Frontal cortex (tissue), 3 donors: ENCODE measurements at regions not wholly inside any gene's neighbourhood (a gene's known extent, or its start where the extent isn't known, plus 50 kb on each side); places are given as distances from the start of the nearest gene placed in this dataset.
"Not testable (repeated sequence)": the region's sequence is repeated elsewhere in the genome, so short reads cannot be mapped to it uniquely, and the experiment has no call there.

Experiments used
- DNase-seq, 2 donors: peaks; one replicate each; pipeline ENCODE4 v3.0.0; 2012; ENCODE audit warnings: low spot score in 2 of 2
- FAIRE-seq: peaks from 2 replicates; lab custom pipeline; 2012; peaks lifted over from hg19 to GRCh38; lab: Jason Lieb, UNC
- donor health status: control.
- donor health status: control.
- donor health status: control.

GRCh38 chr9:78172610-78173009 lies 63.3 kb upstream of the CEP78 start:
- DNase-seq, FAIRE-seq: not testable (repeated sequence)

GRCh38 chr9:78171651-78172050 lies 64.2 kb upstream of the CEP78 start:
- DNase-seq (no peak), FAIRE-seq (no peak)

- DNase-seq (no peak), FAIRE-seq (no peak)
These were observed 66.8 kb upstream of the CEP78 start for GRCh38 chr9:78169125-78169524.

- FAIRE-seq (no peak), DNase-seq (no peak)
These were observed 68.5 kb upstream of the CEP78 start for GRCh38 chr9:78167356-78167755.

- DNase-seq (no peak), FAIRE-seq (no peak)
These were observed 72.0 kb upstream of the CEP78 start for GRCh38 chr9:78163834-78164233.

- DNase-seq (no peak), FAIRE-seq (no peak)
These were observed 77.6 kb upstream of the CEP78 start for GRCh38 chr9:78158286-78158685.

- no peak for DNase-seq
- FAIRE-seq: no peak
These were observed 84.9 kb upstream of the CEP78 start for GRCh38 chr9:78150983-78151356.

GRCh38 chr9:78150312-78150982 lies 85.4 kb upstream of the CEP78 start:
- FAIRE-seq: no peak

GRCh38 chr9:78149702-78150291 lies 86.1 kb upstream of the CEP78 start:
- DNase-seq: no peak
- FAIRE-seq: no peak

More at GRCh38 chr9:78150312-78150982, 85.4 kb upstream of the CEP78 start:
- no peak for DNase-seq

- FAIRE-seq (no peak), DNase-seq (no peak)
These were observed 89.6 kb upstream of the CEP78 start for GRCh38 chr9:78146241-78146640.

- FAIRE-seq (no peak), DNase-seq (no peak)
These were observed 91.1 kb upstream of the CEP78 start for GRCh38 chr9:78144663-78145377.

- DNase-seq (no peak), FAIRE-seq (no peak)
These were observed 91.9 kb upstream of the CEP78 start for GRCh38 chr9:78144008-78144381.

GRCh38 chr9:78143281-78144007 lies 92.4 kb upstream of the CEP78 start:
- no peak for DNase-seq
- no peak for FAIRE-seq

GRCh38 chr9:78142264-78142663 lies 93.6 kb upstream of the CEP78 start:
- FAIRE-seq, DNase-seq: not testable (repeated sequence)

GRCh38 chr9:78133751-78134150 lies 102.1 kb upstream of the CEP78 start:
- no peak for FAIRE-seq

GRCh38 chr9:78132701-78133058 lies 101.1 kb upstream of the GNAQ start:
- FAIRE-seq (no peak), DNase-seq (no peak)

More at GRCh38 chr9:78133751-78134150, 102.1 kb upstream of the CEP78 start:
- DNase-seq: no peak

GRCh38 chr9:78131969-78132700 lies 100.5 kb upstream of the GNAQ start:
- FAIRE-seq (no peak), DNase-seq (no peak)

GRCh38 chr9:78130853-78131252 lies 99.2 kb upstream of the GNAQ start:
- DNase-seq (no peak), FAIRE-seq (no peak)

GRCh38 chr9:78130004-78130403 lies 98.4 kb upstream of the GNAQ start:
- peak in 1 of 2 donors; percentile 16 for DNase-seq
- peak; percentile 66 for FAIRE-seq
